Stimulated activated CD8-positive, alpha-beta memory T cell treated with anti-CD3 and anti-CD28 coated beads, Interleukin-15, amount 100 ng/mL, for 1 hour (primary cell): ENCODE measurements at regions not wholly inside any gene's neighbourhood (a gene's known extent, or its start where the extent isn't known, plus 50 kb on each side); places are given as distances from the start of the nearest gene placed in this dataset.

Experiments
- DNase-seq: peaks from one replicate; pipeline ENCODE4 v3.0.0-alpha.2; 2020; ENCODE audit warnings: low read depth

DNA sequence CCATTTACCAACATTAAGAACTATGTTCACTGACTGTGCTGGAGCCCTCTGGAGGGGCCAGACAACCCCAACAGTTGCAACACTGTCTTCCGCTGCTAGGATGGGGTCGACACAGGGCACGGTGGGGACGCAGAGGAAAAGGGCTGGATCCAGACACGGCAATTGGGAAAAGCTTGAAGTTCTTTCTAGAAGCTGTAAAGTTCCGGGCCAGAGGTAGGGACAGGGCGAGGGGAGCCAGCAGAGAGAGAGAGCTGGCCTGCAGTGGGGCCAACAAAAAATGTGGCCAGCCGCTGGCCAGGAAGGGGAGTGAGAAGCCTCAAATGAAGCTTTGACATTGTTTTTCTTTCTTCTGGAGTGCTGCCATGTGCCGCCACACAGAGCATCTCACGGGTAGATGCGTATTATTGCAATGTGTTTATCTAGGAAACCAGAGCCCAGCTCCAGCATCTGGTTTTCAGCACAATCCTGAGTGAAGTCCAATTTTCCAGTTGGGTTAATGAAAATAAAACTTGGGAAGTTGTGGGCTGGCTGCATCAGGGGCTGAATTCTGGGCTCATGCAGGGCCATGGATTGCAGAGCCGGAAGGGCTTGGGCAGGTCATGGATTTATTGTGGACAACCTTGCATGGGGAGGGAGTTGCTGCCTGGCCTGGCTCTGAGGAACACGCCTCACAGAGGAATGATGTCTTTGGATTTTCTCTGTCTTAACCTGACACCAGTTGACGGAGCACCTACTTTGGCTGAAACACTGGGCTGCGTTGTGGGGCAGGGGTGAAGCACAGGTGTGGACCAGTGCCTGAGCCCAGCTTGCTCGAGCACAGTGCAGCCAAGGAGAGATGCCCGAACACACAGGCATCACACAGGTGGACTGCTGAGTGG lies 67.6 kb upstream of the AMPD3 start:
- no peak for DNase-seq

DNA sequence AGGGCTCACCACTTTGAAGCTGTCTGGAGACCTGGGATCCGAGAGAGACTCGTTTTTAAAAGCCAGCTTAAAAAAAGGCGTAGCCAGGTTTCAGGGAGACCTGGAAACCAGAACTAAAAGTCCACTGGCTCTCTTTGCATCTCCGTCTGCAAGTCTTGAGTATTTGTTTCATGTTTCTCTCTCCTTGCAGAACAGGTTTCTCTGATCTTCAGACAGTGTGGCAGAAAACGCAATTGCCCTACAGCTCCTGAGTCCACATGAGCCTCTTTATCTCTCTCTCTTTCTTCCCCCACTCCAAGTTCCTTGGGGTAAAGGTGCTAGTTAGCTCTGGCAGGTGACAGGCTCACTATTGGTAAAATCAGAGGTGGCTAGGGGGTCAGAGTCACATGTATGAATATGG lies 67.0 kb upstream of the AMPD3 start:
- DNase-seq: no peak

DNA sequence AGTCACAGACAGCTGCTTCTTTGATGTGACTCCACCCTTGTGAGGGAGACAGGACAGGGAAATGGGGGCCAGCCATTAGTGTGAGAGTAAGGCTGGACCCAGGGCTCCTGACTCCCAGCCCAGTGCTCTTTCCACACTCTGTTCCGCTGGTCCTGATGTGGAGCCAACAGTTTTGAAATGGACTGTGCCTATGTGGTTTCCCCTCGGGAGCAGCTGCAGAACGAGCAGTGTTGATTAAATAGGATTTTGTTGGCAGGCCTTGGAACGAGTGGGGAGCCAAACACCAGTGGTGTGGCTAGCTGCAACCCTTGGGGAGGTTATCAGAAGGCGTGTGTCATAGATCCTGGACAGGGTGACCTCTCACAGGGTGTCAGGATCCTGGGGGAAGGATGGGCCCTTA lies 66.5 kb upstream of the AMPD3 start:
- no peak for DNase-seq

DNA sequence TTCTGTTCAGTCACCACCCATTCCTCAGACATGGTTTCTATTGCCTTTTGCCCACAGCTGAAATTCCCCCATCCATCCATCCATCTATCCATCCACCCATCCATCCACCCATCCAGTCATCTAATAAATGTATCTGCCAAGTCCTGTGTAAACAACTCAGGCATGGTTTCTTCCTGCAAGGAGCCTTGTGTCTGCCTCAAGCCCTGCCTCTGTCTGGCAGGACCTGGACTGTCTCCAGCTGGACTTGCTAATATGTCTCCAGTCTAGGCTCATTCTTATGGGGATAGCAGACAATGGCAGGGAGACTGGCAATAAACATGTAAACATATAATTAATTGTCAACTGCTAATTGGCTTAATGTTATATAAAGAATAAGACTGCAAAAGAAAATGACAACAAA lies 64.7 kb upstream of the AMPD3 start:
- DNase-seq: no peak

DNA sequence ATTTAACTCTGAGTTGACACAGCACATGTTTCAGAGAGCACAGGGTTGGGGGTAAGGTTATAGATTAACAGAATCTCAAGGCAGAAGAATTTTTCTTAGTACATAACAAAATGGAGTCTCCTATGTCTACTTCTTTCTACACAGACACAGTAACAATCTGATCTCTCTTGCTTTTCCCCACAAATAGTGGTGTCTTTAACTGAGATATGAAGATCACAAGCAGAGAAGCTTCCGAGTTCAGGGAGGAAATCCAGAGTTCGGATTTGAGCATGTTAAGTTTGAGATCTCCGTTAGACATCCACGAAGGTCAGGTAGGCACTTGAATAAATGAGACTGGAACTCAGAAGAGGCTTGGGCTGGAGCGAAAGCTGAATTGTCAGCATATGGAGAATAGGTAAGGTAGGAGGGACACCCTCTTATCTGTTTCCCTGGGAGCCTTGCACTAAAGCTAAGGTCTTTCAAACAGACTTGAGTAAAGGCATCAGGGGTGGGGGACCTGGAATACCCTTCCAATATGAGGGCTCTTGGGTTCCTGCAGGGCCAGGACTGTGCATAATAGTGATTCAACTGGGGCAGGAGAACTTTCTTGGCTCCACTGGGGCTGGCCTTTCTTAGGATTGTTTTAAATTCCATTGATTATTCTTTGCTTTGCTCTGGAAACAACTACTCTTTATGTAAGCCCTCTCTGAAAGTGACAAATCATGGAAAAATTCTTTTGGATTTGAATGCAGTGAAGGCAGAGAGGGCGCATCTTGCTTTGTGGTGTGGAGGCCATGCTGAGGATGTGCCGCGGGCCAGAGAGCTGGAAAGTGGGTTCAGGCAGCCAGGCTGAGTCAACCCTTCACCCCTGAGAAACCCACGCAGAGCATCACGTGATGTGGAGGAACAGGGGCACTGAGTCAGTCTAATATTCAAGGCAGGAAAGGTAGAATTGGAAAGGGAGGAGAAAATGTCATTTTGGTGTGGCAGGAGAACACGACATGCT lies 62.7 kb upstream of the AMPD3 start:
- no peak for DNase-seq

DNA sequence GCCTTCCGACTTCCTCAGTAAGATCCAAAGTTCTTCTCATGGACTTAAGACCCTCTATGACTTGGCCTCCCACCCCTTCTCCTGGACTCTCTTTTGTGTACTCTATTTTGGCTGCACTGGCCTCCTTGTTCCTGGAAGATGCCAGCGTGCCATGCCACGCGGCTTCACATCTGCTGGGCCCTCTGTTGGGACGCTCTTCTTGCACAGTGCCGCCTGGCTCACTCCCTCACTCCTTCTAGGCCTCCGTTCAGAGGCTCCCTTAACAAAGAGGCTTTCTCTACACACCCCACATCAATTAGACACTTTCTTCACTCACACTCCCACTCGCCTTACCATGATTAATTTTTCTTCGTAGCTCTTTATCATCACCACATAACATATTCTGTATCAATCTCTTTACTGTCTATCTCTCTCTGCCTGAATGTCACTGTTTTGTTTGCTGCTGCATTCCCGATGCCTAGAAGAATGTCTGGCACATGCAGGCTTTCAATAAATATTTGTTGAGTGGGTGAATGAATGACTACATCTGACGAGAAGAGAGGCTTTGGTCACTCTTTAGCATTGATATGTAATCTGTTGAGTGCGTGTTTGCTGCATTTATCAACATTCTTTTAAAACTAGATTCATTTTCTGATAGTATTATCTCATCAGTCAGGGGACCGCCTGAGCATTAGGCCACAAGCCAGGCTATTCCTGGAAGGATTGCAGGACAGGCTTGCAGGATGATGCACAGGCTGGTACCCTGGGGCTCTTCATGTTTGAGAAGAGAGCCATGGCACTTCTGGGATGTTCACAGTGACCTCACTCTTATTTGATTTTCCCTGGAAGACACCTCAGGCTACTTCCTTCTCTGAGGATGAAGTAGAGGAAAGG lies 60.6 kb upstream of the AMPD3 start:
- no peak for DNase-seq

GRCh38 chr11:10395166-10395897 lies 59.7 kb upstream of the AMPD3 start:
- DNase-seq: no peak

- no peak for DNase-seq
These were observed 58.3 kb upstream of the AMPD3 start for GRCh38 chr11:10396771-10397170.

DNA sequence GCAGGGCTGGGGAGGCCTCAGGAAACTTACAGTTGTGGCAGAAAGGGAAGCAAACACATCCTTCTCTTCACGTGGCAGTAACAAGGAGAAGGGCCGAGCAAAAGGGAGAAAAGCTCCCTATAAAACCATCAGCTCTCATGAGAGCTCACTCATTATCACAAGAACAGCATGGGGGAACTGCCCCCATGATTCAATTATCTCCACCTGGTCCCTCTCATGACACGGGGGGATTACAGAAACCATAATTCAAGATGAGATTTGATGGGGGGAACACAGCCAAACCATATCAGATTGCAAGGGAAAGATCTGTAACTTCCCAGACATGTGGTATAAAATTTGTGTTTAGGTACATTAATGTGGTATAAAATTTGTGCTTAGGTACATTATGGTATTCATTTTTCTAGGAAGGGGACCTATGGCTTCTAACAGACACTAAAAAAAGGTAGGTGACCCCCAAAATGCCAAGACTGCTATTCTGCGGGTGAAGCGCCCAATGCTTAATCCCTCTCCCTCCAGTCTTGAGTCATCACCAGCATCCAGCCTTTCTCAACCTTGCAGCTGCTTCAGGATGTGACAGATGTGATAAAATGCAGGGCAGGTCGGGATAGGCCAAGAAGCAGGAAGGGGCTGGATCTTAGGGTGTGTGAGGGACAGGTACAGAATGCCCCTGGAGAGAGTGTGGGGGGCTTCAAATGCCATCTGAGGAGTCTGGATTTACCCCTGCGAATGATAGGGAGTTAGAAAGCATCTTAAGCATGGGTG lies 57.7 kb upstream of the AMPD3 start:
- DNase-seq: no peak

DNA sequence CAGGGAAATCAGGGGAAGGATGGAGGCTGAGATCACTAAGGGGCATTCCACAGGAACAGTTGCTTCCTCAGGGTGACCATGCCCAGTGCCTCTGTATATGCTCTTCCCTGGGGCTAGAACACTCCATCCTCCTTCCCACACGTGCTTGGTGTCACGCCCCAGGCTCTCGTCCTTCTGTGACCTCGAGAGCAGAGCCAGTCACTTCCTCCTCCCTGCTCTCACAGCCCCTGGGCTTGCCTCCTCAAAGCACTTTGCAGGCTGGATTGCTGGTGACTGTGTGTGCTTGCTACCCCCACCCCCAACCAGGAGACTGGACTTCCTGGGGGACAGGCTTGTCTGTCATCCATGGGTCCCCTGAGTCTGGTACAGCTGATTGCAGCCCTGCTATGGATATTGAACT lies 56.5 kb upstream of the AMPD3 start:
- DNase-seq: no peak

DNA sequence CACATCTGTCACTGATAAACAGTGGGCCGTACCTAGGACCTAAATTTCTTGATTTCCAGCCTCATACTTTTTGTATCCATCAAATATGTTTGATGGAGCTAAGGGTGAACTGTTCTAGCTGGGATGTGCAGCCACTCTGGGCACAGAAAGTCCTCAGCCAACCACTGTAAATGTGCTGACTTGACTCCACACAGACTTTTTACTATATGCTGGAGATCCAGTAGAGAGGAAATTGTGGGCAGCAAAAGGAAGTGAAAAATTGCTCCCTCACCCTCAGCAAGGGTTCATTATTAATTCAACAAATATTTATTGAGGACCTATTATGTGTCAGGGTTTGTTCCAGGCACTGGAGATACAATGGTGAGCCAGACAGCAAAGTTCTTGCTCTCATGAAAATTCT lies 54.2 kb upstream of the AMPD3 start:
- no peak for DNase-seq

DNA sequence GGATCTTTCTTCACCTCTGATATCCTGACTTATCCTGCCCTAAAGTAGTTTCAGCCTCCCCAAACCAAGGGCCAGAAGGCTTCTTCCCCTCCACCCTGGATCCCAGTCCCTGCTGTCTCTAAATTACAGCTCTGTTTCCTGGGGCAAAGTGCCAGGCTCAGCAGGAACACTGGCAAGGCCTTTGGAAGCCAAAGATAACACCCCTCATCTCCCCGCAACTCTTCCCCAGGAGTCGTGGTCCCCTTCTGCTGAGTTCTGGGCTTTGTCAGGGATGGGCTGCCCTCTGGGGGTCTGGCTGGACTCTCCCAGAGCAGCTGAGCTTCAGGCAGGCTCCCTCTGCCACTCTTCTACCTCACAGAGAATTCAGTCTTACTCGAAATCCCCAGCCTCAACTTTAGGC lies 53.8 kb upstream of the AMPD3 start:
- no peak for DNase-seq

DNA sequence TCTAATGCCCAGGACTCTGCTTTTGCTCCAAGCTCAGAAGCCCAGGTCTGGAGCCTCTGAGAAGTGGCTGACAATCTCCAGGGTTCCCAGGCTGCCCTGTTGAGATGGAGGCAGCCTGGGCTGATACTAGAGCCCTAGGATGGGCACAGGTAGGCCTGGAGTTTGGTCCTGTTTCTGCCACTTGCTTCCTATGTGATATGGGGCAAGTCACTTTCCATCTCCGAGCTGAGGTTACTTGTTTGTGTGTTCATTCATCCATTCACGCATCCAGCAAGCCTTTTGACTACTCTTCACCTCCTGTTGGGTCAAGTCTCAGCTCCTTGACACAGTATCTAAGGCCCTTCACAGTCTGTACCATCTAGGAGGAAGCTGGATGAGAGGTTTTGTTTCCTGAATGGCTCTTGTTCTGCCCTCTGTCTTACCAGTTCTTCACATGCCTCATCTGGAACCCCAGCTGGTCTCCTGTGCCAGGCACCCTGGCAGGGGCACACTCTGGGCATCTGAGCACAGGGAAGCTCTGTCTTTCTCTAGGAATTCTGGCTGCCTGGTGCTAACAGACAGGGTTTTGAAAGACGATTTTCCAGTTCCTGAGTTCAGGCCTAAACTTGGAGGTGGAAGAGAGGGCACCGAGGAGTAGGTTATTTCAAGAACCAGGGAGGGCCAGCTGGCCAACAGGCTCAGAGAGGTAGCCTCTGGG lies 53.2 kb upstream of the AMPD3 start:
- DNase-seq: no peak
